MM.1S (cell line): ENCODE measurements at regions not wholly inside any gene's neighbourhood (a gene's known extent, or its start where the extent isn't known, plus 50 kb on each side); places are given as distances from the start of the nearest gene placed in this dataset.

ENCODE experiments used
- DNase-seq: peaks from one replicate; pipeline ENCODE4 v3.0.0-alpha.2; 2015
- H2AFZ ChIP-seq: fragments of 300-600 bp; sonication (generic); 2 replicates; pipeline ENCODE4 v1.6.0; 2016; ENCODE audit warnings: antibody characterized with exemption, low read length
- H3F3A ChIP-seq: fragments of 300-600 bp; sonication (generic); 2 replicates; pipeline ENCODE4 v1.6.1; 2016; ENCODE audit warnings: mild to moderate bottlenecking, antibody characterized with exemption, low read length, moderate library complexity, mixed read lengths; ENCODE audit not compliant: insufficient read depth
- H3K27ac ChIP-seq: fragments of 300-600 bp; sonication (generic); 2 replicates; pipeline ENCODE4 v1.5.1; 2016; ENCODE audit warnings: mild to moderate bottlenecking, low read length
- H3K27me3 ChIP-seq: fragments of 300-600 bp; sonication (generic); replicated peaks from 2 replicates; pipeline ENCODE4 v1.6.0; 2016; ENCODE audit warnings: low read length; ENCODE audit not compliant: insufficient read depth
- H3K36me3 ChIP-seq: fragments of 300-600 bp; sonication (generic); replicated peaks from 2 replicates; pipeline ENCODE4 v1.6.1; 2016; ENCODE audit warnings: mild to moderate bottlenecking, low read length, mixed read lengths; ENCODE audit not compliant: insufficient read depth
- H3K4me1 ChIP-seq: fragments of 300-600 bp; sonication (generic); 2 replicates; pipeline ENCODE4 v1.6.1; 2016; ENCODE audit warnings: low read length, mixed read lengths
- H3K4me2 ChIP-seq: fragments of 300-600 bp; sonication (generic); 2 replicates; pipeline ENCODE4 v1.6.0; 2016; ENCODE audit warnings: low read depth, low read length
- H3K4me3 ChIP-seq: fragments of 300-600 bp; sonication (generic); 2 replicates; pipeline ENCODE4 v1.5.1; 2016; ENCODE audit warnings: low read length, mixed read lengths
- H3K79me2 ChIP-seq: fragments of 300-600 bp; sonication (generic); 2 replicates; pipeline ENCODE4 v1.6.1; 2016; ENCODE audit warnings: mixed run types, low read length, mixed read lengths
- H3K9ac ChIP-seq: fragments of 300-600 bp; sonication (generic); 2 replicates; pipeline ENCODE4 v1.6.1; 2016; ENCODE audit warnings: low read length, mixed read lengths
- H3K9me2 ChIP-seq: fragments of 300-600 bp; sonication (generic); replicated peaks from 2 replicates; pipeline ENCODE4 v1.6.1; 2016; ENCODE audit warnings: mild to moderate bottlenecking, low read length, mixed read lengths; ENCODE audit not compliant: insufficient read depth
- H3K9me3 ChIP-seq: fragments of 300-600 bp; sonication (generic); replicated peaks from 2 replicates; pipeline ENCODE4 v1.6.1; 2016; ENCODE audit warnings: mild to moderate bottlenecking, low read length, mixed read lengths; ENCODE audit not compliant: insufficient read depth
- H4K20me1 ChIP-seq: fragments of 300-600 bp; sonication (generic); 2 replicates; pipeline ENCODE4 v1.6.1; 2016; ENCODE audit warnings: mild to moderate bottlenecking, low read length, moderate library complexity, mixed read lengths; ENCODE audit not compliant: insufficient read depth
- CTCF ChIP-seq: fragments of 300-600 bp; sonication (generic); IDR thresholded peaks from 2 replicates; pipeline ENCODE4 v1.5.1; 2016; ENCODE audit warnings: antibody characterized with exemption, low read length, mixed read lengths
- EZH2 ChIP-seq: fragments of 300-600 bp; sonication (generic); optimal IDR thresholded peaks from 2 replicates; pipeline ENCODE3; 2017; ENCODE audit warnings: low read depth, mild to moderate bottlenecking, antibody characterized with exemption, low read length, mixed read lengths
- EZH2phosphoT487 ChIP-seq: fragments of 300-600 bp; sonication (generic); IDR thresholded peaks from 2 replicates; pipeline ENCODE4 v1.6.1; 2018; ENCODE audit warnings: antibody characterized with exemption, low read length

GRCh38 chr2:185526161-185526560, 212.4 kb upstream of the FSIP2 start:
- Histone ChIP-seq H3K9ac (no peak overlapping the region), H2AFZ (no peak overlapping the region), H3K9me2 (no peaks in the 10 kb centered on the region), H3K36me3 (no peaks in the 10 kb centered on the region), H3F3A (no peaks in the 10 kb centered on the region), H3K27me3 (no peaks in the 10 kb centered on the region), H4K20me1 (no peaks in the 10 kb centered on the region), H3K27ac (no peak overlapping the region), H3K4me1 (no peaks in the 10 kb centered on the region), H3K79me2 (no peaks in the 10 kb centered on the region), H3K4me3 (no peak overlapping the region), H3K4me2 (no peak overlapping the region), H3K9me3 (no peaks in the 10 kb centered on the region)
- DNase-seq = no peak
- TF ChIP-seq EZH2 = no peak
- no peak for TF ChIP-seq EZH2phosphoT487
- TF ChIP-seq CTCF = no peak

- Histone ChIP-seq H3K9ac (no peak overlapping the region), H2AFZ (no peak overlapping the region), H3K4me1 (no peaks in the 10 kb centered on the region), H3K27ac (no peak overlapping the region), H3K79me2 (no peaks in the 10 kb centered on the region), H3K36me3 (no peaks in the 10 kb centered on the region), H3K4me2 (no peak overlapping the region), H3K9me2 (no peaks in the 10 kb centered on the region), H3K9me3 (no peaks in the 10 kb centered on the region), H3F3A (no peaks in the 10 kb centered on the region), H3K27me3 (no peaks in the 10 kb centered on the region), H3K4me3 (no peak overlapping the region), H4K20me1 (no peaks in the 10 kb centered on the region)
- no peak for TF ChIP-seq EZH2
- TF ChIP-seq EZH2phosphoT487 = no peak
- no peak for TF ChIP-seq CTCF
- no peak for DNase-seq
These were observed 206.9 kb upstream of the FSIP2 start for GRCh38 chr2:185531721-185532120.

GRCh38 chr2:185537689-185538088, 200.9 kb upstream of the FSIP2 start:
- Histone ChIP-seq H3K27ac (no peak overlapping the region), H3K4me2 (no peak overlapping the region), H3K79me2 (no peaks in the 10 kb centered on the region), H3K36me3 (no peaks in the 10 kb centered on the region), H3K9ac (no peak overlapping the region), H3K9me2 (no peaks in the 10 kb centered on the region), H4K20me1 (no peaks in the 10 kb centered on the region), H3K4me3 (no peak overlapping the region), H3K4me1 (peaks cover 3% of the 10 kb centered on the region; the same call in 1 of the 2 replicates), H3F3A (no peaks in the 10 kb centered on the region), H2AFZ (no peak overlapping the region), H3K9me3 (no peaks in the 10 kb centered on the region), H3K27me3 (no peaks in the 10 kb centered on the region)
- DNase-seq = no peak
- TF ChIP-seq EZH2phosphoT487 (no peak), CTCF (no peak), EZH2 (no peak)
